GM12875 (cell line): ENCODE measurements at regions not wholly inside any gene's neighbourhood (a gene's known extent, or its start where the extent isn't known, plus 50 kb on each side); places are given as distances from the start of the nearest gene placed in this dataset.

Source experiments
- H3K4me3 ChIP-seq: one replicate; pipeline ENCODE4 v1.5.1; 2011; ENCODE audit warnings: low read depth, low read length, control low read depth
- TF ChIP-seq, protein P1 (sequence below): IDR thresholded peaks from 2 replicates; pipeline ENCODE4 v1.5.1; 2011; ENCODE audit warnings: low read depth, mild to moderate bottlenecking, control low read depth, inconsistent platforms, low read length, moderate library complexity, borderline replicate concordance; ENCODE audit not compliant: insufficient read depth

DNA sequence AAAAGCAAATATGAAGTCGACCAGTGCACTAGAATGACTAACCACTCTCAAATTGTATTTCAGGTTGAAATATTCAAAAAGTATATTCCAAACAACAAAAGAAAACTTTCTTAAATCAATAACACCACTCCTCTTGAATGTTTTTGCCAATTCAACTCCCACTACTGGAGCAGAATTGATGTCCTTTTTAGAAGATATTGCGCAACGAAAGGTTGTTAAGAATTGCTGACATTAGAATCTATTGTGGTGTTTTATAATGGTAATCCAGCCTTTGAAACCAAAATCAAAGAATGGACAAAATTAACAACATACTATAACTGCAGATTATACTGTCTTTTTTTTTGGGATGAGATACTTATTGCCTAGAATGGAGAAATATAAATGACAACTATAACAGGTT, 331.3 kb downstream of the GRXCR1 start:
- TF ChIP-seq, protein P1, sequence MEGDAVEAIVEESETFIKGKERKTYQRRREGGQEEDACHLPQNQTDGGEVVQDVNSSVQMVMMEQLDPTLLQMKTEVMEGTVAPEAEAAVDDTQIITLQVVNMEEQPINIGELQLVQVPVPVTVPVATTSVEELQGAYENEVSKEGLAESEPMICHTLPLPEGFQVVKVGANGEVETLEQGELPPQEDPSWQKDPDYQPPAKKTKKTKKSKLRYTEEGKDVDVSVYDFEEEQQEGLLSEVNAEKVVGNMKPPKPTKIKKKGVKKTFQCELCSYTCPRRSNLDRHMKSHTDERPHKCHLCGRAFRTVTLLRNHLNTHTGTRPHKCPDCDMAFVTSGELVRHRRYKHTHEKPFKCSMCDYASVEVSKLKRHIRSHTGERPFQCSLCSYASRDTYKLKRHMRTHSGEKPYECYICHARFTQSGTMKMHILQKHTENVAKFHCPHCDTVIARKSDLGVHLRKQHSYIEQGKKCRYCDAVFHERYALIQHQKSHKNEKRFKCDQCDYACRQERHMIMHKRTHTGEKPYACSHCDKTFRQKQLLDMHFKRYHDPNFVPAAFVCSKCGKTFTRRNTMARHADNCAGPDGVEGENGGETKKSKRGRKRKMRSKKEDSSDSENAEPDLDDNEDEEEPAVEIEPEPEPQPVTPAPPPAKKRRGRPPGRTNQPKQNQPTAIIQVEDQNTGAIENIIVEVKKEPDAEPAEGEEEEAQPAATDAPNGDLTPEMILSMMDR = no peak
- no peak overlapping the region for H3K4me3 ChIP-seq

DNA sequence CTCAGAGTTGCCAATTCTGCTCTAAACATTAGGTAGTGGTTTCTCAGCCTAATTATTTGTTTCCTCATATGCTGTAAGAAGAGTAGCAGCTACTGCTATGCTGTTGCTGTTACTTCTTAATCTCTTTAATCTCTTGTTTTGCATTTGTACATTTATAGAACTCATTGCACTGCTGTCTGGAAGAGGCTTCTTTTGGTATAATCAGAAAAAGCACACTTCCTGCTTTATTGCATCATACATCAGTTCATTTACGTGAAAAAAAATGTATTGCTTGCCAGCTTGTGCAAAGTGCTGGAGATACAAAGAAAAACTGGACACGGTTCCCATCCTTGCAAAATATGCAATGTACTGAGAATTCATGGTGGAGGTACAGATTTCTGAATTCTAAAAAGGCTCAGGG, 332.0 kb downstream of the GRXCR1 start:
- H3K4me3 ChIP-seq = no peak overlapping the region
- TF ChIP-seq, protein P1 = no peak

DNA sequence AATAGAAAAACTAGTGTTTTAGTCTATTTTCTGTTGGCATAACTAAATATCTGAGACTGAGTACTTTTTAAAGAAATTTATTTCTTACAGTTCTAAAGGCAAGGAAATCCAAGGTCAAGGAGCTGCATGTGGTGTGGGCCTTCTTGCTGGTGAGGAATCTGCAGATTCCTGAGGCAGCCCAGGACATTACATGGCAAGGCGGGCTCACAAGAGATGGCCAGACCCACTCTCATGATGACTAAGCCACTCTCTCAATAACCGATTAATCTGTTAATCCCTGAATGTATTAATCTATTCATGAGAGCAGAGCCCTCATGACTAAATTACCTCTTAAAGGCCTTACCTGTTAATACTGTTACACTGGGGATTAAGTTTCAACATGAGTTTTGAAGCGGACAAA, 340.8 kb downstream of the GRXCR1 start:
- TF ChIP-seq, protein P1 = no peak
- H3K4me3 ChIP-seq = no peak overlapping the region

DNA sequence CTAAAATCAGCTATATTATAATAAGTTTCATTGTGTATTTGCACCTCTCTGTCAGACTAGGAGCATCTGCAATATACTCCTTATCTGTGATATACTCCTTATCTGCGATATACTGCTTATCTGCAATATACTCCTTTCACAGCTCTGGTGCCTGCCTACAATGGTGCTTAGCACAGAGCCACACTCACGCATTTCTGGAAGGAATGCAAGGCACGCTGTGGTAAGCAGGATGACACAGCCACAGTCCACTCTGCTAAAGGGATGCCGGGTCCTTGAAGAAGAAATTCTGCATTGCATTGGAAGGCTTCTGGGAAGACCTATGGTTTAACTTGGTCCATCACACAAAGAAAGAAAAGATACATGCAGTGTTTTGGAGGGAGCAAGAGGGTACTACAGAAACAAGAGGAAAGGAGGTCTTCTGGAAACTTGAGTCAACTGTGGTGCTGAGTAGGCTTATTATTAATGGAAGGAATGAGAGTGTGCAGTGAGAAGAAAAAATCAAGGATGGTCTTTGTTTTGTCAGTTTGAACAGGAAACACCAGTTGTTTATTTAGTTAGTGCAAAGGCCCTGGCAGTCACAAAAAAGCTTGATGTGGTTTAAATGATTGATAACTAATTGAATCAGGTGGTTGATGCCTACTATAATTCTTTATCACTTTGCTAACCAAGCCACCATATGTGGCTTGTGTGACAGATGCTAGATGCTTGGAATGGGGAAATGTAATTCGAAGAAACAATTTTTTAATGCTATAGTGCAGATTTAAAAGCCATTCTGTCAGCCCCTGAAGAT, 342.3 kb downstream of the GRXCR1 start:
- no peak overlapping the region for H3K4me3 ChIP-seq
- TF ChIP-seq, protein P1 = no peak

DNA sequence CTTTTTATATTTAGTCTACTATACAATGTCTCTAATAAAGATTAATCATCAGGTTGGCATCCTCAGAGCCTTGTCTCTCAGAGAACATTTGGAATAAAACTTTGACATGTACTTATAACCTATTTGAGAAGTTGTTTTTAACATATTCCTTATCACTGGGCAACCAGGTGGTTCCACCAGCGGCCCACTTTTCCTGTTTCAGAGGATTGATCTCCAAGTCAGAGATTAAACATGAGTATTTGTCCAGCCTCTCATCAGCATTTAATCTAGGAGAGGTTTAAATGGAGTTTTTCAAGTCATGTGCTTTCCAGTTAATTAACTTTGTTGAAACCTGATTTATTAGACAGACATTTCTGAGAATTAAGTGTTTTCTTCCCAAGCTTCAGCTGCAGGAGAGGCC, 345.5 kb downstream of the GRXCR1 start:
- H3K4me3 ChIP-seq = no peak overlapping the region
- TF ChIP-seq, protein P1 = no peak

DNA sequence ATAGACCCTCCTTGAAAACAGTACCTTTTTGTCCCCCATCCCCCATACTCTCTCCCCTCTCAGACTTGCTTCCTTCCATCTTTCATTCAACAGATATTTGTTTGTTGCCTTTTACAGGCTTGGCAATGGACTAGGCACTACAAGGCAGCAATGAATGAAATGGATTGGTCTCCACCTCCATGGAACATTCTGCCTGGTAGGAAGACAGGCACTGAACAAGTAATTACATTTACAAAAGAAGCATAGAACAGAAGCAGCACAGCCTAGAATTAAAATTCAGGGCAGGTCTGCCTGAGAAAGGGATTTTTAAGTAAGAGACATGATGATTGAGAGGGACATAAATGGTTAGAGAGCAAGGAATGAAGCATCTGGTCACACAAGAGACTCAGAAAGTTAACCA, 346.1 kb downstream of the GRXCR1 start:
- TF ChIP-seq, protein P1 = no peak
- no peak overlapping the region for H3K4me3 ChIP-seq

DNA sequence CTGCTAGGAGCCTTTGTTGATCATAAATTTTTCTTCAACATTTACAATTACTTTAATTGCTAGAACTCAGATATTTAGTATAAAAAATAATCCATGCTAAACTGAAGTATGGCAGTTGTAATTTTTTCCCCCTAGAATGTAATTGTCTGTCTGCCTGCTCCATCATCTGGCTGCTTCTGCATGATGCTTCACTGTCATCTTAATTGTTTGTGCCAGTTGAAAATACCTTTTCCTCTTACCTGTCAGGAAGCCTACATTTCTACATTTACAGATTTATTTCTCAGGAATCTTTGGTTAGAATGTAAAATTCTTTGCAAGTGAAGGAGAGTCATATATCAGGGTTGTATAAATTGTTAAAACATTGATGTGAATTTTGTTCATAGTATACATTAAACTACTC, 348.6 kb downstream of the GRXCR1 start:
- TF ChIP-seq, protein P1 = no peak
- no peak overlapping the region for H3K4me3 ChIP-seq
